WTC11 (cell line): ENCODE measurements at regions not wholly inside any gene's neighbourhood (a gene's known extent, or its start where the extent isn't known, plus 50 kb on each side); places are given as distances from the start of the nearest gene placed in this dataset.

Experiments
- ATAC-seq: fragments of 200-7000 bp; cut with Tn5 transposase; 2 replicates; pipeline ENCODE4 v1.10.0; 2021; ENCODE audit warnings: mild to moderate bottlenecking, moderate library complexity
- CTCF ChIA-PET: fragments of 300-600 bp; sonication (Branson Sonifier 250); formaldehyde crosslinking; loops from one replicate; lab custom pipeline; 2021; ENCODE audit warnings: antibody characterized with exemption; lab: Charles Lee
- POLR2A ChIA-PET: fragments of 350-600 bp; sonication (Branson Sonifier 250); formaldehyde crosslinking; loops from one replicate; lab custom pipeline; 2021; ENCODE audit warnings: antibody characterized with exemption; lab: Charles Lee
- DNase-seq: peaks from one replicate; pipeline ENCODE4 v3.0.0; 2021; ENCODE audit warnings: low spot score
- H3K27ac Mint-ChIP-seq: 2 replicates; pipeline ENCODE4 v1.8.0; 2021; ENCODE audit warnings: mixed read lengths
- H3K27me3 Mint-ChIP-seq: 2 replicates; pipeline ENCODE4 v1.8.0; 2021; ENCODE audit warnings: low read depth, mild to moderate bottlenecking, moderate library complexity, mixed read lengths
- H3K36me3 Mint-ChIP-seq: 2 replicates; pipeline ENCODE4 v1.8.0; 2021; ENCODE audit warnings: mixed read lengths
- H3K4me1 Mint-ChIP-seq: 2 replicates; pipeline ENCODE4 v1.8.0; 2022; ENCODE audit warnings: mixed read lengths
- H3K4me3 Mint-ChIP-seq: 2 replicates; pipeline ENCODE4 v1.8.0; 2021; ENCODE audit warnings: mild to moderate bottlenecking, moderate library complexity, mixed read lengths
- H3K9me3 Mint-ChIP-seq: 2 replicates; pipeline ENCODE4 v1.8.0; 2021; ENCODE audit warnings: mixed read lengths
- AFF4 ChIP-seq: sonication (generic); formaldehyde crosslinking; IDR thresholded peaks from 2 replicates; pipeline ENCODE4 v1.8.1; 2023; ENCODE audit warnings: mild to moderate bottlenecking, missing genetic modification reagents, borderline replicate concordance
- ARID4B ChIP-seq: sonication (generic); formaldehyde crosslinking; IDR thresholded peaks from 2 replicates; pipeline ENCODE4 v1.8.0; 2023; ENCODE audit warnings: missing genetic modification reagents, mild to moderate bottlenecking, borderline replicate concordance
- ATF1 ChIP-seq: sonication (generic); formaldehyde crosslinking; IDR thresholded peaks from 2 replicates; pipeline ENCODE4 v1.8.1; 2023; ENCODE audit warnings: mild to moderate bottlenecking, moderate library complexity, missing genetic modification reagents
- E2F5 ChIP-seq: sonication (generic); formaldehyde crosslinking; IDR thresholded peaks from 2 replicates; pipeline ENCODE4 v1.8.1; 2022; ENCODE audit warnings: mild to moderate bottlenecking, moderate library complexity, missing genetic modification reagents
- GTF2I ChIP-seq: fragments of 250-450 bp; sonication (Bioruptor Pico); conservative IDR thresholded peaks from 2 replicates; pipeline ENCODE4 v1.4.0; 2021; ENCODE audit warnings: mild to moderate bottlenecking
- IRF2 ChIP-seq: sonication (generic); formaldehyde crosslinking; IDR thresholded peaks from 2 replicates; pipeline ENCODE4 v1.8.0; 2022; ENCODE audit warnings: low read depth, missing genetic modification reagents, borderline replicate concordance
- MAX ChIP-seq: sonication (generic); formaldehyde crosslinking; IDR thresholded peaks from 2 replicates; pipeline ENCODE4 v1.8.0; 2022; ENCODE audit warnings: mild to moderate bottlenecking, missing genetic modification reagents
- MXD4 ChIP-seq: fragments of 250-450 bp; sonication (Bioruptor Pico); IDR thresholded peaks from 2 replicates; pipeline ENCODE4 v1.8.0; 2021; ENCODE audit warnings: mild to moderate bottlenecking, moderate library complexity, borderline replicate concordance
- OVOL2 ChIP-seq: fragments of 250-450 bp; sonication (Bioruptor Pico); IDR thresholded peaks from 2 replicates; pipeline ENCODE4 v1.9.0; 2021; ENCODE audit warnings: mild to moderate bottlenecking, borderline replicate concordance
- SOX15 ChIP-seq: fragments of 250-450 bp; sonication (Bioruptor Pico); IDR thresholded peaks from 2 replicates; pipeline ENCODE4 v1.9.0; 2021; ENCODE audit warnings: mild to moderate bottlenecking
- SP1 ChIP-seq: sonication (generic); formaldehyde crosslinking; conservative IDR thresholded peaks from 2 replicates; pipeline ENCODE4 v1.8.1; 2022; ENCODE audit warnings: missing genetic modification reagents
- ZNF263 ChIP-seq: sonication (generic); formaldehyde crosslinking; IDR thresholded peaks from 2 replicates; pipeline ENCODE4 v1.8.1; 2022; ENCODE audit warnings: low read depth, mild to moderate bottlenecking, moderate library complexity, missing genetic modification reagents
- ZNF416 ChIP-seq: fragments of 250-450 bp; sonication (Bioruptor Pico); IDR thresholded peaks from 2 replicates; pipeline ENCODE4 v1.9.0; 2021; ENCODE audit warnings: mild to moderate bottlenecking, inconsistent platforms
- ZSCAN18 ChIP-seq: fragments of 250-450 bp; sonication (Bioruptor Pico); IDR thresholded peaks from 2 replicates; pipeline ENCODE4 v2.1.2; 2022; ENCODE audit warnings: mild to moderate bottlenecking, moderate library complexity
- TF ChIP-seq, protein P1 (sequence below): sonication (generic); formaldehyde crosslinking; IDR thresholded peaks from 2 replicates; pipeline ENCODE4 v1.8.1; 2022; ENCODE audit warnings: missing genetic modification reagents, borderline replicate concordance
- TF ChIP-seq, protein P2 (sequence below): sonication (generic); formaldehyde crosslinking; IDR thresholded peaks from 2 replicates; pipeline ENCODE4 v1.8.0; 2023; ENCODE audit warnings: mild to moderate bottlenecking, missing genetic modification reagents

DNA sequence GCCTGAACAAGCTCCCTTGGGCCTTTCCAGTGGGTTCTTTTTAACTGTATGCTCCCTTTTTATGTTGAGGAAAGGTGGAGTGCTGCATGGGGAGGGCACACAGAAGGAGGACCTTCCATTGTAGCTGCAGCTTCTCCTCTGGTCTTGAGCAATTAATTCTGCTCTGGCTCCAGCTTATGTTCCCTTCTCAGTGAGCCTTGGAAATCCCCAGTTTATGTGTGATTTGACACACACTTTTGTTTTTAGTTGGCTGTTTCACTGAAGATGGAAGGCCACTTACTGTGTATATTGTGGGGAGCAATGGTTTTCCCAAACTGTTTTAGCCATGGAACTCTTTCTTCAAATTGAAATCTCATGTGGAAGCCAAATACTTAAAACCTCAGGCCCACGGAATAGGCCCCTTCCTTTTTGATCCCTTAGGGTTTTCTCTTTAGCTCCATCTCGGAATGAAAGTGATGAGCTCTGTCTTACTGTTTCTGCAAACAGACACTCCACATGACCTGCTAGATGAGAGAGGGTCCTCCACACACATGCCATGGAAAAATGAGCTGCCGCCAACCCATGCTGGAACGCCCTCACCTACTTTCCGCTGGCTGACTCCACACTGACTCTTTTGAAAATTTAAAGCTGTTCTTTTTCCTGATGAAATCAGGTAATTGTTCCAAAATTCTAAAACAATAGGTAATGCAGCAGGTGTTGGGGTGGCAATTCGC lies 280.9 kb upstream of the SIX2 start:
- TF ChIP-seq SP1 (no peak), IRF2 (CRISPR knock-in tag) (no peak), ATF1 (CRISPR knock-in tag) (no peak), MXD4 (no peak)
- TF ChIP-seq, protein P1, sequence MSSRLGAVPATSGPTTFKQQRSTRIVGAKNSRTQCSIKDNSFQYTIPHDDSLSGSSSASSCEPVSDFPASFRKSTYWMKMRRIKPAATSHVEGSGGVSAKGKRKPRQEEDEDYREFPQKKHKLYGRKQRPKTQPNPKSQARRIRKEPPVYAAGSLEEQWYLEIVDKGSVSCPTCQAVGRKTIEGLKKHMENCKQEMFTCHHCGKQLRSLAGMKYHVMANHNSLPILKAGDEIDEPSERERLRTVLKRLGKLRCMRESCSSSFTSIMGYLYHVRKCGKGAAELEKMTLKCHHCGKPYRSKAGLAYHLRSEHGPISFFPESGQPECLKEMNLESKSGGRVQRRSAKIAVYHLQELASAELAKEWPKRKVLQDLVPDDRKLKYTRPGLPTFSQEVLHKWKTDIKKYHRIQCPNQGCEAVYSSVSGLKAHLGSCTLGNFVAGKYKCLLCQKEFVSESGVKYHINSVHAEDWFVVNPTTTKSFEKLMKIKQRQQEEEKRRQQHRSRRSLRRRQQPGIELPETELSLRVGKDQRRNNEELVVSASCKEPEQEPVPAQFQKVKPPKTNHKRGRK (CRISPR knock-in tag), result no peak
- DNase-seq (no peak), ATAC-seq (no peak)
- POLR2A ChIA-PET, result no interaction called here
- Mint-ChIP-seq H3K36me3 (peaks cover 24% of the 10 kb centered on the region), H3K4me3 (no peak overlapping the region), H3K9me3 (peaks cover 29% of the 10 kb centered on the region), H3K27ac (no peak overlapping the region), H3K4me1 (peaks cover 7% of the 10 kb centered on the region), H3K27me3 (peaks cover 5% of the 10 kb centered on the region)
- CTCF ChIA-PET, result no interaction called here

DNA sequence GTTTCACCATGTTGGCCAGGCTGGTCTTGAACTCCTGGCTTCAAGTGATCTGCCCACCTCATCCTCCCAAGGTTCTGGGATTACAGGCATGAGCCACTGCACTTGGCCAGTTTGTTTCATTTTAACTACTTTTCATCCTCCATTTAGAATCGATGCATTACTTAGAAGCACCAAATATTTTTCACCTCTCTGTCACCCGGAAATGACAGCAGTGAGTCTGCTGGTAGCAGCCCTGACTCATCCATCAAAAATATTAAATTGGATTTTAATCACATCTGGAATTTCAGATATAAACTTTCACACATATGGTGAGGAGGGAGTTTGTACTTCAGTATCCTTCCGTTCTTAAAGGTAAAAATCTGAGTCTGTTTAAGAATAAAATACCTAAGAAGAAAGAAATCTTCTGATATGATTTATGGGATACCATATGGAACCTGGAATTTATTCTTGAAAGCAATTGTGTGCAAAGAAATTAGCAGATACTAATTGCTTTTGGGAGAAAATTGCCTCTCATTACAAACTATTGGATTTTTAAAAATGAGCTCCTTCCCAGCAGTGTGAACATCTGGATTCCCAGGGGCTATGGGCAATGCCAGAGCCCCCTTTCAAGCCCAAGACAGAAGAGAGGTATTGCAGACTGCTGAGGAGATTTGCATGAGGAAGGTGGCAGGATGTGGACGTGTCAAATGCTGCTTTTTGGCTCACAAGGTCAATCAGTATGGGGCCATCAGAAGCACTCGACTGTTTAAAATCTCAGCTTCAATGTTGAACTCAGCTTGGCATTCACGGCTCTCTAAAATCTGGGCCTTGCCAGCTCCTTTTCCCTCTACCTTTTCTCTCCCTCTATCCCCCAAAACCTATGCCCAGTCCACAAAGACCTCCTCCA lies 279.5 kb upstream of the SIX2 start:
- CTCF ChIA-PET, result interaction anchor here (1.4 kb wide), 1 partner anchor 275 kb away, joined by 4 read pairs; no protein-coding TSS in a partner anchor
- Mint-ChIP-seq H3K4me3 (no peak overlapping the region), H3K4me1 (peaks cover 3% of the 10 kb centered on the region), H3K27me3 (peaks cover 9% of the 10 kb centered on the region), H3K9me3 (peaks cover 38% of the 10 kb centered on the region), H3K36me3 (peaks cover 24% of the 10 kb centered on the region), H3K27ac (no peak overlapping the region)
- DNase-seq, result no peak
- POLR2A ChIA-PET, result no interaction called here
- no peak for ATAC-seq
- TF ChIP-seq, protein P2, sequence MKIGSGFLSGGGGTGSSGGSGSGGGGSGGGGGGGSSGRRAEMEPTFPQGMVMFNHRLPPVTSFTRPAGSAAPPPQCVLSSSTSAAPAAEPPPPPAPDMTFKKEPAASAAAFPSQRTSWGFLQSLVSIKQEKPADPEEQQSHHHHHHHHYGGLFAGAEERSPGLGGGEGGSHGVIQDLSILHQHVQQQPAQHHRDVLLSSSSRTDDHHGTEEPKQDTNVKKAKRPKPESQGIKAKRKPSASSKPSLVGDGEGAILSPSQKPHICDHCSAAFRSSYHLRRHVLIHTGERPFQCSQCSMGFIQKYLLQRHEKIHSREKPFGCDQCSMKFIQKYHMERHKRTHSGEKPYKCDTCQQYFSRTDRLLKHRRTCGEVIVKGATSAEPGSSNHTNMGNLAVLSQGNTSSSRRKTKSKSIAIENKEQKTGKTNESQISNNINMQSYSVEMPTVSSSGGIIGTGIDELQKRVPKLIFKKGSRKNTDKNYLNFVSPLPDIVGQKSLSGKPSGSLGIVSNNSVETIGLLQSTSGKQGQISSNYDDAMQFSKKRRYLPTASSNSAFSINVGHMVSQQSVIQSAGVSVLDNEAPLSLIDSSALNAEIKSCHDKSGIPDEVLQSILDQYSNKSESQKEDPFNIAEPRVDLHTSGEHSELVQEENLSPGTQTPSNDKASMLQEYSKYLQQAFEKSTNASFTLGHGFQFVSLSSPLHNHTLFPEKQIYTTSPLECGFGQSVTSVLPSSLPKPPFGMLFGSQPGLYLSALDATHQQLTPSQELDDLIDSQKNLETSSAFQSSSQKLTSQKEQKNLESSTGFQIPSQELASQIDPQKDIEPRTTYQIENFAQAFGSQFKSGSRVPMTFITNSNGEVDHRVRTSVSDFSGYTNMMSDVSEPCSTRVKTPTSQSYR (CRISPR knock-in tag), result no peak
- TF ChIP-seq MAX, result no peak
- TF ChIP-seq ARID4B (CRISPR knock-in tag), result no peak
- TF ChIP-seq ZSCAN18, result no peak
- TF ChIP-seq OVOL2 (CRISPR knock-in tag), result no peak
- TF ChIP-seq AFF4 (CRISPR knock-in tag), result no peak
- no peak for TF ChIP-seq ZNF263 (CRISPR knock-in tag)
- no peak for TF ChIP-seq SOX15 (CRISPR knock-in tag)
- no peak for TF ChIP-seq GTF2I
- no peak for TF ChIP-seq E2F5 (CRISPR knock-in tag)
- TF ChIP-seq ZNF416, result no peak
